GM12891 (cell line): ENCODE measurements at regions not wholly inside any gene's neighbourhood (a gene's known extent, or its start where the extent isn't known, plus 50 kb on each side); places are given as distances from the start of the nearest gene placed in this dataset.

Experiments used
- PAX5 ChIP-seq: IDR thresholded peaks from 2 replicates; pipeline ENCODE4 v1.6.1; 2011; ENCODE audit warnings: low read length, moderate library complexity, mild to moderate bottlenecking; ENCODE audit not compliant: insufficient read depth, severe bottlenecking
- POLR2A ChIP-seq: IDR thresholded peaks from 2 replicates; pipeline ENCODE4 v1.6.1; 2011; ENCODE audit warnings: low read depth, low read length, control low read depth
- POLR2AphosphoS5 ChIP-seq: IDR thresholded peaks from 2 replicates; pipeline ENCODE4 v1.6.1; 2011; ENCODE audit warnings: low read depth, low read length, control low read depth
- POU2F2 ChIP-seq: IDR thresholded peaks from 2 replicates; pipeline ENCODE4 v1.6.1; 2011; ENCODE audit warnings: low read depth, mild to moderate bottlenecking, control low read depth, low read length, moderate library complexity
- SPI1 ChIP-seq: IDR thresholded peaks from 2 replicates; pipeline ENCODE4 v1.6.1; 2011; ENCODE audit warnings: low read depth, low read length, control low read depth
- TAF1 ChIP-seq: IDR thresholded peaks from 2 replicates; pipeline ENCODE4 v1.6.1; 2011; ENCODE audit warnings: low read depth, low read length, control low read depth

DNA sequence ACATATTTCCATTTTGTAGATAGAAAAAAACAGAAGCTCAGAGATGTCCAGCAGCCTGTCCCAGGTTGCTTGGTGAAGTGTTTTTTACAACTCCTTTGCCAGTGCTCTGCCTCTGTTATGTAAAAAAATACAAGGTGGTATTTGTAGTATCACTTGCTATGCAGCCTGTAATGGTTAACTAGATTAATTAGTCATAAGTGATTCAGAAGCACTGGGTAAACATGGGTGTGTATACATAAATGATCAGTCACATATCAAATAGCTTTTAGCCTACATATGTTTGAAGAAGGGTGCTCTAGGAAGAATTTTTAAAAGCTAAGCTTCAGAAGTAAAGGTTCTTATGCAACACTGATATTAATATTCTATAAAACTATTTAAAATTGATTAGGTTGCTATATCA lies 70.0 kb upstream of the MAGI3 start:
- TF ChIP-seq POLR2A = no peak
- no peak for TF ChIP-seq POU2F2
- no peak for TF ChIP-seq POLR2AphosphoS5
- TF ChIP-seq PAX5 = no peak
- TF ChIP-seq TAF1 = no peak
- no peak for TF ChIP-seq SPI1
